Upper lobe of left lung (tissue), 6 donors: ENCODE measurements at regions not wholly inside any gene's neighbourhood (a gene's known extent, or its start where the extent isn't known, plus 50 kb on each side); places are given as distances from the start of the nearest gene placed in this dataset.

Source experiments
- ATAC-seq, 2 donors: fragments of 200-7000 bp; cut with Tn5 transposase; one replicate each; pipeline ENCODE4 v1.9.1; 2022; ENCODE audit warnings: mild to moderate bottlenecking in 2 of 2, moderate library complexity in 2 of 2; ENCODE audit not compliant: low FRiP score in 2 of 2
- DNase-seq, 2 donors: peaks; one replicate each; pipeline ENCODE4 v3.0.0-alpha.2; 2019 to 2020
- H3K27ac ChIP-seq, 4 donors: fragments of 200-600 bp; sonication (generic); one replicate each; pipeline ENCODE4 v1.5.1; 2016 to 2019
- H3K27me3 ChIP-seq, 4 donors: fragments of 200-600 bp; sonication (generic); one replicate each; pipeline ENCODE4 v1.5.1; 2017 to 2019
- H3K36me3 ChIP-seq, 4 donors: fragments of 200-600 bp; sonication (generic); one replicate each; pipeline ENCODE4 v1.5.1; 2016 to 2019
- H3K4me1 ChIP-seq, 4 donors: fragments of 200-600 bp; sonication (generic); one replicate each; pipeline ENCODE4 v1.5.1; 2018 to 2019
- H3K4me3 ChIP-seq, 4 donors: fragments of 200-600 bp; sonication (generic); one replicate each; pipeline ENCODE4 v1.5.1; 2017 to 2019; ENCODE audit warnings: mild to moderate bottlenecking in 2 of 4, moderate library complexity in 1 of 4
- H3K9me3 ChIP-seq, 4 donors: fragments of 200-600 bp; sonication (generic); one replicate each; pipeline ENCODE4 v1.5.1; 2018 to 2019
- CTCF ChIP-seq, 6 experiments: fragments of 450-650 bp in 4 of 6; fragments of 200-600 bp in 2 of 6; sonication (generic) in 2 of 6; IDR thresholded peaks; one replicate each; pipeline ENCODE4 v1.5.1; 2016 to 2019; ENCODE audit warnings: antibody characterized with exemption in 6 of 6
- EP300 ChIP-seq, 4 donors: sonication (generic); formaldehyde crosslinking; IDR thresholded peaks; one replicate each; pipeline ENCODE4 v1.5.1; 2017; ENCODE audit warnings: antibody characterized with exemption in 4 of 4, control low read depth in 2 of 4
- POLR2A ChIP-seq, 4 donors: fragments of 450-650 bp; IDR thresholded peaks; one replicate each; pipeline ENCODE4 v1.5.1; 2016 to 2017; ENCODE audit warnings: antibody characterized with exemption in 4 of 4, mild to moderate bottlenecking in 2 of 4
- POLR2AphosphoS5 ChIP-seq, 2 donors: sonication (generic); formaldehyde crosslinking; IDR thresholded peaks; one replicate each; pipeline ENCODE4 v1.5.1; 2017; ENCODE audit warnings: antibody characterized with exemption in 2 of 2
- WGBS, 2 donors: methylation state at CpG; one replicate each; pipeline ENCODE4 v1.1.5; 2017 to 2018; 5-methylcytosine and 5-hydroxymethylcytosine counted together
- donor health status: DM: no; HTN: no; CAD: no; lungs with moderate emphysema.
- donor health status: DM: no; HTN: yes; CAD: no; lungs with severe emphysema.

- Histone ChIP-seq H3K4me3 (no peak overlapping the region), H3K4me1 (no peaks in the 10 kb centered on the region), H3K27ac (no peak overlapping the region), H3K27me3 (no peaks in the 10 kb centered on the region), H3K36me3 (no peaks in the 10 kb centered on the region), H3K9me3 (no peaks in the 10 kb centered on the region)
- TF ChIP-seq POLR2A (IDR thresholded peaks at IDR 0.05) (no peak), CTCF (IDR thresholded peaks at IDR 0.05) (no peak), EP300 (IDR thresholded peaks at IDR 0.05) (no peak), POLR2AphosphoS5 (IDR thresholded peaks at IDR 0.05) (no peak)
- WGBS, 2 donors = 37 to 39% methylated on average over 1 of the region's 1 CpG
- DNase-seq (no peak), ATAC-seq (no peak)
Measured at GRCh38 chr7:113775401-113775800, 143.4 kb downstream of the PPP1R3A start.

GRCh38 chr7:113774182-113774807 is 144.5 kb downstream of the PPP1R3A start:
- no peaks in the 10 kb centered on the region for H3K36me3 ChIP-seq
- H3K27me3 ChIP-seq = no peaks in the 10 kb centered on the region
- TF ChIP-seq POLR2AphosphoS5 (IDR thresholded peaks at IDR 0.05) = no peak
- TF ChIP-seq POLR2A (IDR thresholded peaks at IDR 0.05) = no peak
- peak in 5 of 6 experiments; percentile 15 to 48 (median 30) for TF ChIP-seq CTCF (IDR thresholded peaks at IDR 0.05)
- TF ChIP-seq EP300 (IDR thresholded peaks at IDR 0.05) = no peak
- ATAC-seq (peak in 1 of 2 donors; percentile 38), DNase-seq (no peak)
- WGBS, 2 donors = 24 to 26% methylated on average over 3 of the region's 3 CpGs
- no peak overlapping the region for H3K4me3 ChIP-seq
- H3K27ac ChIP-seq = no peak overlapping the region
- H3K9me3 ChIP-seq = no peaks in the 10 kb centered on the region
- H3K4me1 ChIP-seq = no peaks in the 10 kb centered on the region

DNA sequence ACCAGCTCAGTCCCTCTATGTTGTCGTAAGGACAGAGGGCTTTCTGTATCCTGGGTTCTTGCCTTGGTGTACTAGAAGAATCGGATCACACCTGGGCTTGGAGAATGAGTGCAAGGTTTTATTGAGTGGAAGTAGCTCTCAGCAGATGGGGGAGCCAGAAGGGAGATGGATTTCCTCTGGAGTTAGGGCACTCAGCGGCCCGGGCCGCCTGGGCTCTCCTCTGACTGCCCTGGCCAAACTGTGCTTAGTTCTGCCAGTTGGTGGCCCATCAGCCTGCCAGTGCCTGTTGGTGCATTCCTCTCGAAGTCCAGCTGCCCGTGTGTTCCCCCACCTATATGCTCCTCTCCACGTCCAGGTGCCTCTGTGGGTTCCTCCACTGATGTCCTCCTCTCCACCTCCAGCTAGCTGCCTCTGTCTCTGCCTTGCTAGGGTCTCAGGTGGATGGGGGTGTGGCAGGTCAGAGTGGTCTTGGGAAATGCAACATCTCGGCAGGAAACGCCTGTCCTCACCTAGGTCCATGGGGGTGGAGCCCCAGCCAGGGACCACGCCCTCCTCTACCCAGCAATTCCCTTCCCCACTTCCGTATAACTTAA is 148.6 kb downstream of the PPP1R3A start:
- Histone ChIP-seq H3K9me3 (no peaks in the 10 kb centered on the region), H3K27me3 (no peaks in the 10 kb centered on the region), H3K4me3 (no peak overlapping the region), H3K4me1 (no peaks in the 10 kb centered on the region), H3K27ac (no peak overlapping the region), H3K36me3 (no peaks in the 10 kb centered on the region)
- 91% methylated on average over 9 to 12 of the region's 12 CpGs for WGBS, 2 donors
- ATAC-seq (no peak), DNase-seq (peak in 1 of 2 donors; percentile 63)
- TF ChIP-seq POLR2AphosphoS5 (IDR thresholded peaks at IDR 0.05) (no peak), CTCF (IDR thresholded peaks at IDR 0.05) (no peak), POLR2A (IDR thresholded peaks at IDR 0.05) (no peak), EP300 (IDR thresholded peaks at IDR 0.05) (no peak)

- Histone ChIP-seq H3K4me1 (no peaks in the 10 kb centered on the region), H3K36me3 (no peaks in the 10 kb centered on the region), H3K4me3 (no peak overlapping the region), H3K9me3 (no peaks in the 10 kb centered on the region), H3K27ac (no peak overlapping the region), H3K27me3 (no peaks in the 10 kb centered on the region)
- DNase-seq (no peak), ATAC-seq (no peak)
- TF ChIP-seq POLR2AphosphoS5 (IDR thresholded peaks at IDR 0.05) = no peak
- TF ChIP-seq POLR2A (IDR thresholded peaks at IDR 0.05) = no peak
- TF ChIP-seq CTCF (IDR thresholded peaks at IDR 0.05) = no peak
- TF ChIP-seq EP300 (IDR thresholded peaks at IDR 0.05) = no peak
- 9 to 23% methylated on average over 1 of the region's 1 CpG for WGBS, 2 donors
Measured at GRCh38 chr7:113768387-113768786, 150.4 kb downstream of the PPP1R3A start.
